IgD-negative memory B cell (primary cell): ENCODE measurements at regions not wholly inside any gene's neighbourhood (a gene's known extent, or its start where the extent isn't known, plus 50 kb on each side); places are given as distances from the start of the nearest gene placed in this dataset.
A peak's percentile ranks its signal among the peaks of the same experiment; 100 is the strongest.
"Not testable (repeated sequence)": the region's sequence is repeated elsewhere in the genome, so short reads cannot be mapped to it uniquely, and the experiment has no call there.

Experiments used
- H3K27ac Mint-ChIP-seq, 3 donors: one replicate each; pipeline ENCODE4 v1.8.0; 2020 to 2022; ENCODE audit warnings: mild to moderate bottlenecking in 3 of 3, mixed read lengths in 3 of 3, moderate library complexity in 1 of 3
- H3K27me3 Mint-ChIP-seq: one replicate; pipeline ENCODE4 v1.8.0; 2021; ENCODE audit warnings: mixed read lengths
- H3K36me3 Mint-ChIP-seq: one replicate; pipeline ENCODE4 v1.8.0; 2020; ENCODE audit warnings: mild to moderate bottlenecking, mixed read lengths
- H3K4me1 Mint-ChIP-seq, 3 donors: one replicate each; pipeline ENCODE4 v1.8.0; 2020 to 2022; ENCODE audit warnings: mixed read lengths in 3 of 3, mild to moderate bottlenecking in 1 of 3
- H3K4me3 Mint-ChIP-seq, 4 donors: one replicate each; pipeline ENCODE4 v1.8.0; 2020 to 2022; ENCODE audit warnings: mild to moderate bottlenecking in 4 of 4, mixed read lengths in 4 of 4, moderate library complexity in 3 of 4
- H3K9me3 Mint-ChIP-seq, 3 donors: one replicate each; pipeline ENCODE4 v1.8.0; 2020 to 2021; ENCODE audit warnings: mixed read lengths in 3 of 3, mild to moderate bottlenecking in 1 of 3

DNA sequence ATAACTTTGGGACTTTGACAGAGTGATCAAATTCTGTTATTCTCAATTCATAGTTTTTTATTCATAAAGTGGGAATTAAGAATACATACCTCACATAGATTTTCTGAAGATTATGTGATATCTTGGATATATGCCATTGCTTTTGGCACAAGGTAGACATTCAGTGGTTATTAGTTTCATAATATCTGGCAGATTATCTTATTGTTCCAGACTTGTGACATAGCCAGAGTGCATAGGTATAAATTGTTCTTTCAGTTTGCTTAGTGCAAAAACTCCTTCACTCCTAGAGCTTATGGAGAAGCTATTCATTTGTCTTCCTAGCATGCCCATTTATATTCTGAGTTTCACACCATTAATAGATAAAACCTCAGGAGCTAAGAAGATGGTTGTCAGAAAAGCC is 222.0 kb downstream of the KCNE4 start:
- Mint-ChIP-seq H3K27me3 (no peaks in the 10 kb centered on the region), H3K4me3 (no peak overlapping the region), H3K27ac (no peak overlapping the region), H3K9me3 (peaks cover 0 to 4% (median 1%) of the 10 kb centered on the region in 3 donors), H3K4me1 (no peaks in the 10 kb centered on the region), H3K36me3 (no peaks in the 10 kb centered on the region)

DNA sequence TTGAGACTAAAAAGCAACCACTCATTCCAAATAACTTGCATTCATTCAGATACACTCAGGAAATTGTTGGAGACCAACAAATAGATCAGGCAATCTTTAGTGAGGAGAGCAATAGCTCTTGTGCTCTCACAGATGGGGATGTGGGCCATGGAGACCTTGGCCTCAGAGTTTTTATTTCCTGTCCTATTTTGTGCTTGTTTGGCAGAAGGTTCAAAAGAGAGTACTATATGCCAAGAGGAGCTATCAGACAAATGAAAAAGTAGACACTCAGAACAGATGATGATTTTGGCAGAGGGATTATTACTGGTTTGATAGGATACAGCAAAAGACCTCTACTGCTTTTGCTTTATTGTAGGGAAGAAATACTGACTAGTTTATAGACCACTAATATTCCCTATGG is 230.2 kb downstream of the KCNE4 start:
- Mint-ChIP-seq H3K27ac (no peak overlapping the region), H3K36me3 (no peaks in the 10 kb centered on the region), H3K4me3 (no peak overlapping the region), H3K9me3 (peaks cover 3 to 10% (median 4%) of the 10 kb centered on the region in 3 donors), H3K4me1 (no peaks in the 10 kb centered on the region), H3K27me3 (no peaks in the 10 kb centered on the region)

GRCh38 chr2:223283329-223283728 is 231.3 kb downstream of the KCNE4 start:
- H3K9me3 Mint-ChIP-seq: peaks cover 3 to 8% (median 3%) of the 10 kb centered on the region in 3 donors
- no peak overlapping the region for H3K4me3 Mint-ChIP-seq
- H3K27me3 Mint-ChIP-seq: no peaks in the 10 kb centered on the region
- H3K4me1 Mint-ChIP-seq: no peaks in the 10 kb centered on the region
- H3K36me3 Mint-ChIP-seq: no peaks in the 10 kb centered on the region
- no peak overlapping the region for H3K27ac Mint-ChIP-seq

DNA sequence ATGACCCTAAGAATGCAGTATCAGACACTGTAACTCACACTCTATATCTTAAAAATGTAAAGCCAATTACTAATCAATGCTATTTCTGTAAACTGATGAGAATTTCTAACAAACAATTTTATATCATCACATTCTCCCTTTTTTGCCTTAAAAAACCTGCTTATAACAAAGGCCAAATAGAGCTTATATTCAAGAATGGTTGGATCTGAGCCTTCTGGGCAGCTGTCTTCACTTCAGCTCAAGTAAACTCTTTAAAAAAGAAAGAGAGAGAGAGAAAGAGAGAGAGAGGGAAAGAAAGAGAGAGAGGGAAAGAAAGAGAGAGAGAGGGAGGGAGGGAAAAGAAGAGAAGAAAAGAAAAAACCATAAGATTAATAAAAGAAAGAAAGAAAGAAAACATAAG is 231.8 kb downstream of the KCNE4 start:
- H3K27ac Mint-ChIP-seq: no peak overlapping the region
- no peak overlapping the region for H3K4me3 Mint-ChIP-seq

DNA sequence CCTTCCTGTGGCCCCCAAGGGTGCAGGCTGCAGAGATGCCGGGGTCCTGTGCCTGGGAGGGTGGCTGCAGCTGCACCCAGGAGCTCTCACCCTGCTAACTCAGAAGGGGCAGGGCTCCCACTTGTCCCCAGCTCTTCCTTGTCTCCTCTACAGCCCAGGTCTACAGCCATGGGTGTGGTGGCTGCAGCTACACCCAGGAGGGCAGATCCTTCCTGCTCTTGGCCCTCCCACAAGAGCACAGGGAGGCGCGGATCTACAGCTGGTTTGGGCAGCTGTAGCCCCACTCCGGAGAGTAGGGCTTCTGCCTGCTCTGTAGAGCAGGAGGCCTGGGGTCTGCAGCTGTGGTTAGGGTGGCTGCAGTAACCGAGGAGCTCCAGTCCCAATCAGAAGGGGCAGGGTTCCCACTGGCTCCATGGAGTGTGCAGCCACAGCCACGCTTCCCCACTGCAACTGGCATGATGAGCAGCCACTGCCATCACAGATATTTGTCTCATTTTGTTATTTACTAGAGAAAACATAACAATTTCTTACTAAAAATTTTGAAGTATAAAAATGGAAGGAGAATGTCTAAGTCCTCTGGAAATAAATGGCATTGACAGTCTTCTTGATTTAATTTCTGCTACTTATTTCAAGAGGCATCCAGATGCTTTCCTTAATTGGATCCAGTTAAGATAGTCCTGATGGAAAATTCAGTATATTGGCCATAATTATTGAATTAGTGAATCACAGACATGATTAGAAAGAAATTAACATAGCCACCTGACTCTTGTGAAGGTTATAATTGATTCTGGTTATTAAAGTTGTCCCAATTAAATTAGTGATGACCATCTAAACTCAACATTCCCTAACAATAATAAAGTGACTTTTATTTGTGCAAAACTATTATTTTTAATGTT is 233.6 kb downstream of the KCNE4 start:
- peak overlapping the region in 1 of 4 donors; percentile 41 for H3K4me3 Mint-ChIP-seq
- H3K27ac Mint-ChIP-seq: no peak overlapping the region
- no peaks in the 10 kb centered on the region for H3K27me3 Mint-ChIP-seq
- H3K36me3 Mint-ChIP-seq: peaks cover 2% of the 10 kb centered on the region
- H3K4me1 Mint-ChIP-seq: peaks cover 0 to 1% (median 0%) of the 10 kb centered on the region in 3 donors
- peaks cover 4 to 6% (median 5%) of the 10 kb centered on the region in 3 donors for H3K9me3 Mint-ChIP-seq

More for the DNA sequence above, 231.8 kb downstream of the KCNE4 start:
- no peaks in the 10 kb centered on the region for H3K4me1 Mint-ChIP-seq
- peaks cover 0 to 8% (median 3%) of the 10 kb centered on the region in 3 donors for H3K9me3 Mint-ChIP-seq
- H3K36me3 Mint-ChIP-seq: no peaks in the 10 kb centered on the region
- H3K27me3 Mint-ChIP-seq: no peaks in the 10 kb centered on the region

DNA sequence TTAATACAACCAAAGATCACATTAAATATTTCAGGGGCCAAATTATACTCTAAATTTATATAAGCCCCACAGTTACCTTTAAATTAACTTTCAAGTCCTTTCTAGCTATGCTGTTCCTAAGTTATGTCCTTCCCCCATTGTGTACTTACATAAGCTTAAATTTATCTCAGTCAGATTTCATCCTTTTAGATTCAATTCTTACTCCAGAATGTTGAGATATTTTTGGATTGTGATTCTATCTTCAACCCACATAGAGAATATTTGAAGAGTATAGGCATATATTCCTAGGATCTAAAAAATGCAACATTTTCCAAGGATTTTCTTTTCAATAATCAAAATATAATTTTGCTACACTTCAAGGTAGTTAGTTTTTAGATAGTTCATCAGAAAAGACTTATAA is 242.8 kb downstream of the KCNE4 start:
- Mint-ChIP-seq H3K27me3 (no peaks in the 10 kb centered on the region), H3K4me1 (no peaks in the 10 kb centered on the region), H3K27ac (no peak overlapping the region), H3K9me3 (peaks cover 0 to 11% (median 2%) of the 10 kb centered on the region in 3 donors), H3K36me3 (no peaks in the 10 kb centered on the region), H3K4me3 (no peak overlapping the region)

DNA sequence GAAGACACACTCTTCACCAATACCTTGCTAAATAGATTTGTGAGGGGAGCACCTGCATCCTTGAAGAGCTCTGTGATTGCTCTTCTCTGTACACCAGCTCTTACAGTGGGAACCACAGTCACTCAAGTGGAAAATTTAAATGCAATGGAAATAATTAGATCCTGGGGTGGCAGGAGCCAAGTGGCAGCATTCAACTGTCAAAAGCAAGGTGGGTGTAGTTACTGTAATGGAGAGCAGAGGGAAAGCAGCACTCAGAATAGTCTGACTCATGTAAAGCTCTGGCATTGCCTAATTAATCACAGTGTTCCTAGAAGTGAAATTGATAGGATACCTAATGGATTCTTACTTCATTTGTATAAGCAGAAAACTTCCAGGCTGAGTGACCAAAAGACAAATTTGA is 245.8 kb downstream of the KCNE4 start:
- Mint-ChIP-seq H3K27ac (no peak overlapping the region), H3K36me3 (peaks cover 3% of the 10 kb centered on the region), H3K9me3 (peaks cover 0 to 8% (median 2%) of the 10 kb centered on the region in 3 donors), H3K4me1 (no peaks in the 10 kb centered on the region), H3K4me3 (no peak overlapping the region), H3K27me3 (no peaks in the 10 kb centered on the region)

DNA sequence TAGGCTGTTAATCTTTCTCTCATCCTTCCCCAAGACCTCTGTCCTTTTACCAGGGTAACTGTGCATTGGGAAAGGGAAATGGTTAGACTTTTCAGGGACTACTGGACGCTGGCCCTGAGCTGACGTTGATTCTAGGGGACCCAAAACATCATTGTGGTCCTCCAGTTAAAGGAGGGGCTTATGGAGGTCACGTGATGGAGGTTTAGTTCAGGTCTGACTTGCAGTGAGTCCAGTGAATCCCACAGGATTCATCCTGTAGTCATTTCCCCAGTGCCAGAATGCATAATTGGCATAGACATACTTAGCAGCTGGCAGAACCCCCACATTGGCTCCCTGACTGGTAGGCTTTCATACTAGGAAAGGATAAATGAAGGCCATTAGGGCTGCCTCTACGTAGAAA is 246.3 kb downstream of the KCNE4 start:
- not testable (repeated sequence) for H3K27me3 Mint-ChIP-seq, H3K4me3 Mint-ChIP-seq, H3K27ac Mint-ChIP-seq, H3K36me3 Mint-ChIP-seq, H3K9me3 Mint-ChIP-seq, H3K4me1 Mint-ChIP-seq

- no peak overlapping the region for H3K4me3 Mint-ChIP-seq
- H3K4me1 Mint-ChIP-seq: no peaks in the 10 kb centered on the region
- no peaks in the 10 kb centered on the region for H3K27me3 Mint-ChIP-seq
- H3K36me3 Mint-ChIP-seq: peaks cover 3% of the 10 kb centered on the region
- H3K27ac Mint-ChIP-seq: no peak overlapping the region
- H3K9me3 Mint-ChIP-seq: peaks cover 0 to 8% (median 0%) of the 10 kb centered on the region in 3 donors
Measured at GRCh38 chr2:223300326-223300725, 248.3 kb downstream of the KCNE4 start.

GRCh38 chr2:223306371-223306770 is 254.4 kb downstream of the KCNE4 start:
- no peak overlapping the region for H3K4me3 Mint-ChIP-seq
- H3K4me1 Mint-ChIP-seq: no peaks in the 10 kb centered on the region
- H3K36me3 Mint-ChIP-seq: no peaks in the 10 kb centered on the region
- no peaks in the 10 kb centered on the region for H3K27me3 Mint-ChIP-seq
- no peak overlapping the region for H3K27ac Mint-ChIP-seq
- peaks cover 0 to 6% (median 0%) of the 10 kb centered on the region in 3 donors for H3K9me3 Mint-ChIP-seq

DNA sequence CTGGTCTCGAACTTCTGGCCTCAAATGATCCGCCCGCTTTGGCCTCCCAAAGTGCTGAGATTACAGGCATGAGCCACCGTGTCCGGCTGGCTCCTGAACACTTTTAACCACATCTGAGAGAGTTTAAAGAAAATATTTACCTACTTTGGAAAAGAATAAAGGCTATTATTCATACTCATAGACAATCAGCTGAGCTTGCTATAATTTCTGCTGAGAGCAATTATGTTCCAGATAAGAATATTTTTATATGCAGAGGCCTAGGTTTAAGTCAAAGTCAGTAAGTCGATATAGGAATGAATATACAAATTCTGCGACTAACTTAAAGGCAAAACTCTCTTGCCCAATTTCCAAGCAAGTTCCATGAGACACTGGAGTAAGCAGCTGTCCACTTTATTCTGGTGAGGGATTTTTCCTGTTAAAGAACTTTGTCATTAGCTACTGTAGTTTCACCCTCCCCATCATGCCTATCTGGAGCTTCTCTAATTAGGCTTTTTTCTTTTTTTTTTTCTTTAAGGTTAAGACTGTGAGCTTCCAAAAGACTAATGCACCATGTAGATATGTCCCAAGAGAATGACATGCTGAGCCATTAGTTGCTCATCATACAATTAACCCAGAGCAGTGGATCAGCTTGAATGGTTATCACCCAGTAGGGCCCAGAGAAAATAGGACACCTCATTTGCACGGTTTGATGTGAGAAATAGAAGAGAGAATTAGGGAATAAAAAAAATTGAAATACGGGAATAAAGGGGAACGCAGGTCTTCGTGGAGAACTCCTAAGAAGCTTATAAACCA is 260.1 kb downstream of the KCNE4 start:
- Mint-ChIP-seq H3K27me3 (peaks cover 2% of the 10 kb centered on the region), H3K9me3 (peaks cover 0 to 7% (median 0%) of the 10 kb centered on the region in 3 donors), H3K27ac (no peak overlapping the region), H3K4me1 (no peaks in the 10 kb centered on the region), H3K36me3 (no peaks in the 10 kb centered on the region), H3K4me3 (no peak overlapping the region)

DNA sequence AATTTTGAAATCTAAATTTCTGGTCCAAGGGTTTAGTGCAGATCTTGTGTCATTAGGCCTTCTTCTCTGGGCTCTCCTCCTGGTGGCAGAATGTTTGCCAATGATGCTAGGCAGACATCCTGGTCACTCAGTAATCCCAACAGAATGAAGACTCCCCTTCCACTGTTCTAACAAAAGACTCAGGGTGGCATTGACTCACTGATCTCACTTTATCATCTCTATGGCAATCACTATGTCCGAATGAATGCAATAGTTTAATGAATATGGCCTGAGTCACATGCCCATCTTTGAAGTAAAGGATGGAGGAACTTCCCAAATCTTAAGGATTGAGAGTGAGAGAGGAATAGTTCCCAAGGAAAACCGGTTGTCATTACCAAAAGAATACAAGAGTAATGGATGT is 261.1 kb downstream of the KCNE4 start:
- Mint-ChIP-seq H3K4me1 (no peaks in the 10 kb centered on the region), H3K9me3 (peaks cover 0 to 7% (median 0%) of the 10 kb centered on the region in 3 donors), H3K27me3 (peaks cover 2% of the 10 kb centered on the region)

DNA sequence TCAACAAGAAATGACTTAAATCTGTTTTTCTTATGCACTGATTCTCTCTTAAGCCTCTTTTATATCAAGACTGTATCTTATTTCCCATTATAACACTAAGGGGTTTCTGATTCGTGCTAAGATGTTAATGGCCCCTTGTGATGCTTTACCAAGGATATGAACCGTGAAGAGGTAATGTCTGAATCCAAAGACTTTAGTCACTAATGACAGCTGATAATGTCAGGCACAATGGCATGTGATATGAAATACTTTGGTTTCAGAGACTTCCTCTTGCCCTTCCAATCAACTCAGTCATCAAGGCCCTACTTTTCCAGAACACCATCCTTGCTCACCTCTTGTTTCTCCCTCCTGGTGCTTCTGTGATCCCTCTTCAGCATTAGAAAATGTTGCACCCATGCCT is 262.8 kb downstream of the KCNE4 start:
- Mint-ChIP-seq H3K27me3 (peaks cover 2% of the 10 kb centered on the region), H3K9me3 (peaks cover 0 to 5% (median 4%) of the 10 kb centered on the region in 3 donors), H3K4me1 (no peaks in the 10 kb centered on the region), H3K4me3 (no peak overlapping the region), H3K27ac (no peak overlapping the region), H3K36me3 (no peaks in the 10 kb centered on the region)

More for the DNA sequence above, 261.1 kb downstream of the KCNE4 start:
- Mint-ChIP-seq H3K27ac (no peak overlapping the region), H3K4me3 (no peak overlapping the region), H3K36me3 (no peaks in the 10 kb centered on the region)

DNA sequence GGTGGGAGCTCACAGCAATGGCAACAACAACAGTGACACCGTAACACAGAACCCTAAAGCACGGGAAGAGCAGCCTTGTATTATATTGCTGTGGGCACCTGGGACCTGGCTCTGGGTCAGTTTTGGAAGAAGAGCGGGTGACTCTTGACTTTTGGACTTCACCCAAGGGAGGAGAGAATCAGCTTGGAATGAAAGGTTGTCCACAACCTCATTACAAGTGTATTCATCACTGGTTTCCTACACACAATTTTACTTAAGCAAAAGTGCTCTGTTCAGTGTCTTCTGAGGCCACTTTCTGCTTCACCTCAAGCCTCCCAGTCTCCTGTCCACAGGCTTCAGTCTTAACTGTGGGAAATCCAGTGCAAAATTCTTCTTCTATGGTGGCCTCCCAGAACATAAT is 263.8 kb downstream of the KCNE4 start:
- H3K9me3 Mint-ChIP-seq: peaks cover 0 to 7% (median 4%) of the 10 kb centered on the region in 3 donors
- H3K4me1 Mint-ChIP-seq: no peaks in the 10 kb centered on the region
- H3K36me3 Mint-ChIP-seq: no peaks in the 10 kb centered on the region
- H3K27ac Mint-ChIP-seq: no peak overlapping the region
- peaks cover 2% of the 10 kb centered on the region for H3K27me3 Mint-ChIP-seq
- H3K4me3 Mint-ChIP-seq: no peak overlapping the region

DNA sequence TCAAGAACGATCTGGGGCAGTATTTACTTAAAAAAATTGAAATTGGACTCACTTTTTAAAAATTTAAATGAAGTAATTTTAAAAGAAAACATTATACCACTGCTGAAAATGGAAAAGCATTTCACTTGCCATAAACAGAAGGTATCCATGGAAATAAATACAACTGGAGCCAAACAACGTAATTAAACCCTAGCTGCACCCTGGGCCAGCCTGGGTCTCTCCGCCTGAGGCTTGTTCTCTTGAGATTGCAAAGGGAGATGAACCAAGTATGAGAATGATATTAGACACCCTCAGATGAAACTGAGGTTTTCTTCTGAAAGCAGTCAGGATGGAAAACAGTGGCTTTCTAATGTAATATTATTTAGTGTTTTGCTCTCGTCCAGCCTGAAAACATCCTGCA is 264.4 kb downstream of the KCNE4 start:
- no peak overlapping the region for H3K27ac Mint-ChIP-seq
- H3K4me3 Mint-ChIP-seq: no peak overlapping the region
- H3K4me1 Mint-ChIP-seq: no peaks in the 10 kb centered on the region
- peaks cover 0 to 7% (median 4%) of the 10 kb centered on the region in 3 donors for H3K9me3 Mint-ChIP-seq
- H3K36me3 Mint-ChIP-seq: no peaks in the 10 kb centered on the region
- H3K27me3 Mint-ChIP-seq: peaks cover 2% of the 10 kb centered on the region
